OCI-LY3 (cell line): ENCODE measurements at regions not wholly inside any gene's neighbourhood (a gene's known extent, or its start where the extent isn't known, plus 50 kb on each side); places are given as distances from the start of the nearest gene placed in this dataset.

Experiments
- EZH2phosphoT487 ChIP-seq: fragments of 200-600 bp; shearing (Covaris generic); IDR thresholded peaks from 2 replicates; pipeline ENCODE4 v1.6.1; 2018; ENCODE audit warnings: antibody characterized with exemption, mixed run types, low read depth
- TF ChIP-seq, protein P1 (sequence below): fragments of 200-600, 300-600 bp; sonication (generic); IDR thresholded peaks from 2 replicates; pipeline ENCODE4 v1.5.1; 2014; ENCODE audit warnings: antibody characterized with exemption, low read length, low read depth

DNA sequence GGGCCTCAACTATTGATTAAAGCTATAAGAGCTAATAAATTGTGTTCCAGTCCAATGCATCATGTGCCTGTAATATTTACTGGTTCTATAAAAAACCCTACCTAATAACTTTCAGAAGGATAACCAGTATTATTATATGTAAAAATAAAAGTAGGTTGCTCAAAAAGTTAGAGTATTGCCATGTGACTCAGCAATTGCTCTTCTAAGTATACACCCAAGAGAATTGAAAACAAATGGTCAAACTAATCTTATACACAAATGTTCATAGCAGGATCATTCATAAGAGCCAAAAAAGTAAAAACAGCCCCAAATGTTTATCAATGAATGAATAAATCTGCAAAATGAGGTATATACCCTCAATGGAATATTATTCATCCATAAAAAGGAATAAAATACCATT lies 89.5 kb upstream of the TES start:
- TF ChIP-seq, protein P1, sequence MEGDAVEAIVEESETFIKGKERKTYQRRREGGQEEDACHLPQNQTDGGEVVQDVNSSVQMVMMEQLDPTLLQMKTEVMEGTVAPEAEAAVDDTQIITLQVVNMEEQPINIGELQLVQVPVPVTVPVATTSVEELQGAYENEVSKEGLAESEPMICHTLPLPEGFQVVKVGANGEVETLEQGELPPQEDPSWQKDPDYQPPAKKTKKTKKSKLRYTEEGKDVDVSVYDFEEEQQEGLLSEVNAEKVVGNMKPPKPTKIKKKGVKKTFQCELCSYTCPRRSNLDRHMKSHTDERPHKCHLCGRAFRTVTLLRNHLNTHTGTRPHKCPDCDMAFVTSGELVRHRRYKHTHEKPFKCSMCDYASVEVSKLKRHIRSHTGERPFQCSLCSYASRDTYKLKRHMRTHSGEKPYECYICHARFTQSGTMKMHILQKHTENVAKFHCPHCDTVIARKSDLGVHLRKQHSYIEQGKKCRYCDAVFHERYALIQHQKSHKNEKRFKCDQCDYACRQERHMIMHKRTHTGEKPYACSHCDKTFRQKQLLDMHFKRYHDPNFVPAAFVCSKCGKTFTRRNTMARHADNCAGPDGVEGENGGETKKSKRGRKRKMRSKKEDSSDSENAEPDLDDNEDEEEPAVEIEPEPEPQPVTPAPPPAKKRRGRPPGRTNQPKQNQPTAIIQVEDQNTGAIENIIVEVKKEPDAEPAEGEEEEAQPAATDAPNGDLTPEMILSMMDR, result no peak
- TF ChIP-seq EZH2phosphoT487, result no peak
